HepG2 (cell line): ENCODE measurements at regions not wholly inside any gene's neighbourhood (a gene's known extent, or its start where the extent isn't known, plus 50 kb on each side); places are given as distances from the start of the nearest gene placed in this dataset.

Experiments
- ATAC-seq: fragments of 200-7000 bp; cut with Tn5 transposase; 3 replicates; pipeline ENCODE4 v1.9.1; 2020; ENCODE audit warnings: mild to moderate bottlenecking, moderate library complexity
- BruUV-seq: library from RNA; stranded (reverse); fragments of 400-500 nt; replicated peaks from 2 replicates; lab custom pipeline; 2021; lab: Mats Ljungman, UMichigan
- CTCF ChIA-PET: fragments of 300-600 bp; formaldehyde crosslinking; extraction: SDS; loops from one replicate; lab custom pipeline; 2021; ENCODE audit warnings: low total read pairs, inconsistent platforms, low intra/inter-chr PET ratio; lab: Yijun Ruan, JAX
- POLR2A ChIA-PET: fragments of 350-600 bp; sonication (Branson Sonifier 250); formaldehyde crosslinking; loops from one replicate; lab custom pipeline; 2020; ENCODE audit warnings: antibody characterized with exemption, inconsistent platforms; lab: Yijun Ruan, JAX
- DNase-seq: peaks from one replicate; pipeline ENCODE4 v3.0.0-alpha.2; 2015; ENCODE audit warnings: low spot score
- FAIRE-seq: peaks from 3 replicates; lab custom pipeline; 2011; peaks lifted over from hg19 to GRCh38; lab: Jason Lieb, UNC
- H2AFZ ChIP-seq: one replicate; pipeline ENCODE4 v1.6.1; 2011; ENCODE audit warnings: low read length, inconsistent platforms
- H3K27ac ChIP-seq: fragments of 300-600 bp; 3 replicates; pipeline ENCODE4 v1.8.0; 2011; ENCODE audit warnings: mixed run types, mild to moderate bottlenecking, mixed read lengths, low read length, inconsistent platforms; ENCODE audit not compliant: insufficient read depth; ENCODE audit errors: extremely low read length
- H3K27me3 ChIP-seq, 2 experiments: fragments of 200-600 bp in 1 of 2; 2 replicates in 1 of 2; 3 replicates in 1 of 2; pipeline versions ENCODE4 v1.6.0 to v1.8.0; 2011; ENCODE audit warnings: low read length in 2 of 2, mild to moderate bottlenecking in 2 of 2, moderate library complexity in 2 of 2, inconsistent platforms in 1 of 2; ENCODE audit not compliant: insufficient read depth in 2 of 2, control insufficient read depth in 1 of 2
- H3K36me3 ChIP-seq, 2 experiments: fragments of 200-600 bp in 1 of 2; replicated peaks in 1 of 2; 2 replicates in 1 of 2; 3 replicates in 1 of 2; pipeline versions ENCODE4 v1.5.1 to v1.8.0; 2011; ENCODE audit warnings: low read length in 2 of 2, inconsistent platforms in 1 of 2; ENCODE audit not compliant: insufficient read depth in 2 of 2, control insufficient read depth in 1 of 2
- H3K4me1 ChIP-seq: 2 replicates; pipeline ENCODE4 v1.5.1; 2012; ENCODE audit warnings: low read length, inconsistent platforms; ENCODE audit not compliant: insufficient read depth
- H3K4me2 ChIP-seq: 2 replicates; pipeline ENCODE4 v1.6.0; 2011; ENCODE audit warnings: low read depth, low read length, inconsistent platforms
- H3K4me3 ChIP-seq, 3 experiments: fragments of 200-600 bp in 1 of 3; sonication (generic), shearing (Covaris generic) in 1 of 3; replicated peaks in 1 of 3; 2 replicates each; pipeline ENCODE4 v1.5.1; 2011 to 2016; ENCODE audit warnings: low read length in 3 of 3, inconsistent platforms in 2 of 3, low read depth in 2 of 3, mild to moderate bottlenecking in 2 of 3, control low read depth in 1 of 3, mixed read lengths in 1 of 3; ENCODE audit not compliant: insufficient read depth in 1 of 3
- H3K79me2 ChIP-seq: one replicate; pipeline ENCODE4 v1.6.1; 2011; ENCODE audit warnings: low read length, inconsistent platforms; ENCODE audit not compliant: insufficient read depth
- H3K9ac ChIP-seq: 2 replicates; pipeline ENCODE4 v1.6.0; 2011; ENCODE audit warnings: mild to moderate bottlenecking, low read depth, low read length, inconsistent platforms; ENCODE audit not compliant: insufficient read depth
- H3K9me3 ChIP-seq: 2 replicates; pipeline ENCODE4 v1.5.1; 2012; ENCODE audit warnings: mild to moderate bottlenecking, low read length
- H4K20me1 ChIP-seq: 2 replicates; pipeline ENCODE4 v1.6.0; 2011; ENCODE audit warnings: inconsistent platforms, mild to moderate bottlenecking, low read length, moderate library complexity; ENCODE audit not compliant: insufficient read depth
- DNMT1 ChIP-seq: sonication (generic); formaldehyde crosslinking; IDR thresholded peaks from 2 replicates; pipeline ENCODE4 v1.5.1; 2020; ENCODE audit warnings: mild to moderate bottlenecking, missing genetic modification reagents
- MIER3 ChIP-seq: IDR thresholded peaks from 2 replicates; pipeline ENCODE4 v1.6.1; 2016; ENCODE audit warnings: missing compliant biosample characterization, borderline replicate concordance
- NBN ChIP-seq: fragments of 450-650 bp; conservative IDR thresholded peaks from 2 replicates; pipeline ENCODE4 v1.6.1; 2017
- NR1H2 ChIP-seq: sonication (generic); formaldehyde crosslinking; IDR thresholded peaks from 2 replicates; pipeline ENCODE4 v1.8.1; 2022; ENCODE audit warnings: low read depth, missing genetic modification reagents, borderline replicate concordance
- U2AF2 ChIP-seq: fragments of 200-400 bp; formaldehyde crosslinking; IDR thresholded peaks from 2 replicates; pipeline ENCODE4 v1.6.1; 2017; ENCODE audit warnings: low read depth, mild to moderate bottlenecking, low read length
- ZNF317 ChIP-seq: sonication (generic); formaldehyde crosslinking; IDR thresholded peaks from 2 replicates; pipeline ENCODE4 v1.5.0; 2020; ENCODE audit warnings: mild to moderate bottlenecking, missing genetic modification reagents
- ZNF567 ChIP-seq: sonication (generic); formaldehyde crosslinking; IDR thresholded peaks from 2 replicates; pipeline ENCODE4 v1.8.1; 2023; ENCODE audit warnings: mild to moderate bottlenecking, missing genetic modification reagents, borderline replicate concordance
- ZSCAN9 ChIP-seq: IDR thresholded peaks from 2 replicates; pipeline ENCODE4 v1.6.1; 2016; ENCODE audit warnings: borderline replicate concordance
- WGBS: methylation state at CpG from one replicate; pipeline ENCODE4 v1.1.6; 2017; ENCODE audit warnings: low lambda C conversion rate; 5-methylcytosine and 5-hydroxymethylcytosine counted together
- in situ Hi-C: cut with HindIII; loops from 2 replicates; pipeline ENCODE4 v1.10.0; 2017; ENCODE audit warnings: low pct_unique_long_range_greater_than_20kb; ENCODE audit not compliant: extremely low pct_ligation_motif_present
- intact Hi-C: fragments of 100-400 bp; cut with micrococcal nuclease; formaldehyde crosslinking; loops from one replicate; pipeline ENCODE4 v1.10.0; 2022; ENCODE audit not compliant: unreplicated experiment
- TF ChIP-seq, protein P1 (sequence below): sonication (generic); formaldehyde crosslinking; IDR thresholded peaks from 2 replicates; pipeline ENCODE4 v1.5.1; 2020; ENCODE audit warnings: mild to moderate bottlenecking, missing genetic modification reagents, borderline replicate concordance
- TF ChIP-seq, protein P2 (sequence below): IDR thresholded peaks from 2 replicates; pipeline ENCODE4 v1.6.1; 2012; ENCODE audit warnings: low read depth, low read length, improper control_type of control experiment
- TF ChIP-seq, protein P3 (sequence below): sonication (generic); formaldehyde crosslinking; IDR thresholded peaks from 2 replicates; pipeline ENCODE4 v1.5.0; 2020; ENCODE audit warnings: mild to moderate bottlenecking, missing genetic modification reagents
- TF ChIP-seq, protein P4 (sequence below): sonication (generic); formaldehyde crosslinking; IDR thresholded peaks from 2 replicates; pipeline ENCODE4 v1.5.0; 2020; ENCODE audit warnings: missing genetic modification reagents, mild to moderate bottlenecking, borderline replicate concordance

DNA sequence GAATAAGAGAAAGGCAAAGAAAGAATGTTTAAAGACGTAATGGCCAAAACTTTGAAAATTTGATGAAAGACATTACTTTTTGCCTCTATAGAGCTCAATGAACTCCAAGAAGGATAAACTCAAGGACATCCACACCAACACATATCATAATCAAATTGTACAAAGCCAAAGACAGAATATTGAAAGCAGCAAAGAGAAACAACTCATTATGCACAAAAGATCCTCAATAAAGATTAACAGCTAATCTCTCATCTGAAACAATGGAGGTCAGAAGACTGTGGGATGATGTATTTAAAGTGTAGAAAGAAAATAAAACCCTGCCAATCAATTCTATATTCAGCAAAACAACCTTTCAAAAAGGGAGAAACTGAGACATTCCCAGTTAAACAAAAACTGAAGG lies 129.1 kb upstream of the TEX13D start:
- no peak overlapping the region for H3K4me3 ChIP-seq
- H3K9me3 ChIP-seq, result no peaks in the 10 kb centered on the region
- TF ChIP-seq ZNF317 (CRISPR knock-in tag), result 0 out of 2 replicates have a peak, but pooled peaks have one; percentile 40
- TF ChIP-seq ZSCAN9 (CRISPR knock-in tag), result no peak
- no peak for TF ChIP-seq NBN
- no peak for TF ChIP-seq MIER3 (CRISPR knock-in tag)
- no peak for TF ChIP-seq U2AF2
- no peak for DNase-seq
- no peak for ATAC-seq
- no peak overlapping the region for H3K4me2 ChIP-seq
- FAIRE-seq, result no peak
- H3K27ac ChIP-seq, result no peak overlapping the region
- H2AFZ ChIP-seq, result no peak overlapping the region
- intact Hi-C loops, result no loop called here
- in situ Hi-C loops, result no loop called here
- POLR2A ChIA-PET, result no interaction called here
- no peaks in the 10 kb centered on the region for H4K20me1 ChIP-seq
- no peaks in the 10 kb centered on the region for H3K36me3 ChIP-seq
- CTCF ChIA-PET, result no interaction called here
- BruUV-seq, result no TSS peak
- H3K79me2 ChIP-seq, result no peaks in the 10 kb centered on the region
- no peaks in the 10 kb centered on the region for H3K4me1 ChIP-seq
- H3K9ac ChIP-seq, result no peak overlapping the region
- H3K27me3 ChIP-seq, result no peaks in the 10 kb centered on the region
- WGBS, result 7% methylated on average over 1 of the region's 1 CpG

DNA sequence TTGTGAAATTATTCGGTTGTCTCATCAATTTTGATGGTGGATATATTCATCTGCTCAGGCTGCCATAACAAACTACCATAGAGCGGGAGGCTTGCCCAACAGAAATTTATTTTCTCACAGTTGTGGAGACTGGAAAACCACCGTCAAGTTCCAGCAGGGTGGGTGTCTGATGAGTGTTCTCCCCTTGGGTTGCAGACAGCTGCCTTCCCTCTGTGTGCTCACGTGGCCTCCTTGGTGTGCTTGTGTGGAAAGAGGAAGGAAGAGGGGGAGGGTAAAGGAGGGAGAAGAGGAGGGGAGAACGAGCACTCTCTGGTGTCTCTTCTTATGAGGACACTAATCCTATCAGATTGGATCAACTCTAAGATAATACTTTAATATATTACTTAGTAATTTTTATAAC lies 123.8 kb upstream of the TEX13D start:
- no peak overlapping the region for H3K4me3 ChIP-seq
- no peaks in the 10 kb centered on the region for H3K9me3 ChIP-seq
- no peaks in the 10 kb centered on the region for H4K20me1 ChIP-seq
- DNase-seq (no peak), ATAC-seq (no peak), FAIRE-seq (no peak)
- in situ Hi-C loops, result no loop called here
- no peak overlapping the region for H3K9ac ChIP-seq
- no peak overlapping the region for H3K27ac ChIP-seq
- H3K27me3 ChIP-seq, result no peaks in the 10 kb centered on the region
- intact Hi-C loops, result no loop called here
- WGBS, result 62% methylated on average over 3 of the region's 5 CpGs
- no peaks in the 10 kb centered on the region for H3K79me2 ChIP-seq
- POLR2A ChIA-PET, result no interaction called here
- no peaks in the 10 kb centered on the region for H3K4me1 ChIP-seq
- no peaks in the 10 kb centered on the region for H3K36me3 ChIP-seq
- H3K4me2 ChIP-seq, result no peak overlapping the region
- no TSS peak for BruUV-seq
- CTCF ChIA-PET, result no interaction called here
- no peak overlapping the region for H2AFZ ChIP-seq
- TF ChIP-seq ZNF567 (CRISPR knock-in tag) (no peak), DNMT1 (CRISPR knock-in tag) (no peak), NR1H2 (CRISPR knock-in tag) (no peak)
- TF ChIP-seq, protein P1, sequence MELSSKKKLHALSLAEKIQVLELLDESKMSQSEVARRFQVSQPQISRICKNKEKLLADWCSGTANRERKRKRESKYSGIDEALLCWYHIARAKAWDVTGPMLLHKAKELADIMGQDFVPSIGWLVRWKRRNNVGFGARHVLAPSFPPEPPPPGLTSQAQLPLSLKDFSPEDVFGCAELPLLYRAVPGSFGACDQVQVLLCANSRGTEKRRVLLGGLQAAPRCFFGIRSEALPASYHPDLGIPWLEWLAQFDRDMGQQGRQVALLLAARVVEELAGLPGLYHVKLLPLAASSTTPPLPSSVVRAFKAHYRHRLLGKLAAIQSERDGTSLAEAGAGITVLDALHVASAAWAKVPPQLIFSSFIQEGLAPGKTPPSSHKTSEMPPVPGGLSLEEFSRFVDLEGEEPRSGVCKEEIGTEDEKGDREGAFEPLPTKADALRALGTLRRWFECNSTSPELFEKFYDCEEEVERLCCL (CRISPR knock-in tag), result no peak
- TF ChIP-seq, protein P2, sequence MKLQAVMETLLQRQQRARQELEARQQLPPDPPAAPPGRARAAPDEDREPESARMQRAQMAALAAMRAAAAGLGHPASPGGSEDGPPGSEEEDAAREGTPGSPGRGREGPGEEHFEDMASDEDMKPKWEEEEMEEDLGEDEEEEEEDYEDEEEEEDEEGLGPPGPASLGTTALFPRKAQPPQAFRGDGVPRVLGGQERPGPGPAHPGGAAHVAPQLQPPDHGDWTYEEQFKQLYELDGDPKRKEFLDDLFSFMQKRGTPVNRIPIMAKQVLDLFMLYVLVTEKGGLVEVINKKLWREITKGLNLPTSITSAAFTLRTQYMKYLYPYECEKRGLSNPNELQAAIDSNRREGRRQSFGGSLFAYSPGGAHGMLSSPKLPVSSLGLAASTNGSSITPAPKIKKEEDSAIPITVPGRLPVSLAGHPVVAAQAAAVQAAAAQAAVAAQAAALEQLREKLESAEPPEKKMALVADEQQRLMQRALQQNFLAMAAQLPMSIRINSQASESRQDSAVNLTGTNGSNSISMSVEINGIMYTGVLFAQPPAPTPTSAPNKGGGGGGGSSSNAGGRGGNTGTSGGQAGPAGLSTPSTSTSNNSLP, result no peak
- TF ChIP-seq, protein P3, sequence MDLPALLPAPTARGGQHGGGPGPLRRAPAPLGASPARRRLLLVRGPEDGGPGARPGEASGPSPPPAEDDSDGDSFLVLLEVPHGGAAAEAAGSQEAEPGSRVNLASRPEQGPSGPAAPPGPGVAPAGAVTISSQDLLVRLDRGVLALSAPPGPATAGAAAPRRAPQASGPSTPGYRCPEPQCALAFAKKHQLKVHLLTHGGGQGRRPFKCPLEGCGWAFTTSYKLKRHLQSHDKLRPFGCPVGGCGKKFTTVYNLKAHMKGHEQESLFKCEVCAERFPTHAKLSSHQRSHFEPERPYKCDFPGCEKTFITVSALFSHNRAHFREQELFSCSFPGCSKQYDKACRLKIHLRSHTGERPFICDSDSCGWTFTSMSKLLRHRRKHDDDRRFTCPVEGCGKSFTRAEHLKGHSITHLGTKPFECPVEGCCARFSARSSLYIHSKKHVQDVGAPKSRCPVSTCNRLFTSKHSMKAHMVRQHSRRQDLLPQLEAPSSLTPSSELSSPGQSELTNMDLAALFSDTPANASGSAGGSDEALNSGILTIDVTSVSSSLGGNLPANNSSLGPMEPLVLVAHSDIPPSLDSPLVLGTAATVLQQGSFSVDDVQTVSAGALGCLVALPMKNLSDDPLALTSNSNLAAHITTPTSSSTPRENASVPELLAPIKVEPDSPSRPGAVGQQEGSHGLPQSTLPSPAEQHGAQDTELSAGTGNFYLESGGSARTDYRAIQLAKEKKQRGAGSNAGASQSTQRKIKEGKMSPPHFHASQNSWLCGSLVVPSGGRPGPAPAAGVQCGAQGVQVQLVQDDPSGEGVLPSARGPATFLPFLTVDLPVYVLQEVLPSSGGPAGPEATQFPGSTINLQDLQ (CRISPR knock-in tag), result no peak
- TF ChIP-seq, protein P4, sequence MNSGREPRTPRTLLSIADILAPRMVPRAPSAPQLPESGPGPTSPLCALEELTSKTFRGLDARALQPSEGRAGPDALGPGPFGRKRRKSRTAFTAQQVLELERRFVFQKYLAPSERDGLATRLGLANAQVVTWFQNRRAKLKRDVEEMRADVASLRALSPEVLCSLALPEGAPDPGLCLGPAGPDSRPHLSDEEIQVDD, result no peak
